Fibroblast of mammary gland (primary cell): ENCODE measurements at regions not wholly inside any gene's neighbourhood (a gene's known extent, or its start where the extent isn't known, plus 50 kb on each side); places are given as distances from the start of the nearest gene placed in this dataset.

Experiments
- DNase-seq: peaks from one replicate; pipeline ENCODE4 v3.0.0-alpha.2; 2010; ENCODE audit warnings: low read depth
- H3K4me3 ChIP-seq: 2 replicates; pipeline ENCODE4 v1.5.1; 2011; ENCODE audit warnings: low read depth, mild to moderate bottlenecking, low read length, moderate library complexity; ENCODE audit not compliant: control insufficient read depth
- TF ChIP-seq, protein P1 (sequence below): conservative IDR thresholded peaks from 2 replicates; pipeline ENCODE4 v1.5.1; 2011; ENCODE audit warnings: low read depth, low read length, inconsistent platforms; ENCODE audit not compliant: control insufficient read depth, insufficient read depth

DNA sequence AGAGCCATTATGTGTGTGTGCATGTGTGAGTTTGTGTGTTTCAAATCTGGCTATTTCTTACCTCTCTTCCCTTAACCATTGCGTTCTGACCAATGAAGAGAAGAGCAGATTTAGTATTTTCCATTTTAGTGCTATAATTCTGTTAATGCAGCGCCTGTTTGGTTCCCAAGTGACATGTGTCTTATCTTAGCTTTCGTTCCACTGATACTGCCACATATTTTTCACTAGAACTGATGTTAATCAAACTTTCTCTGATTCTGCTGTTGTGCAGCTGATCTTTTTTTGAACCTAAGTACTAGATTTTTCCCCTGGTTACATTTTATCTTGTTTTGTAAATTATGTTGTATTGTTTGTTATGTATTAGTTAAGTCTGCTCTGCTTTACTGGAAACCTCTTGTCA, 152.9 kb upstream of the MID1 start:
- no peak overlapping the region for H3K4me3 ChIP-seq
- TF ChIP-seq, protein P1, sequence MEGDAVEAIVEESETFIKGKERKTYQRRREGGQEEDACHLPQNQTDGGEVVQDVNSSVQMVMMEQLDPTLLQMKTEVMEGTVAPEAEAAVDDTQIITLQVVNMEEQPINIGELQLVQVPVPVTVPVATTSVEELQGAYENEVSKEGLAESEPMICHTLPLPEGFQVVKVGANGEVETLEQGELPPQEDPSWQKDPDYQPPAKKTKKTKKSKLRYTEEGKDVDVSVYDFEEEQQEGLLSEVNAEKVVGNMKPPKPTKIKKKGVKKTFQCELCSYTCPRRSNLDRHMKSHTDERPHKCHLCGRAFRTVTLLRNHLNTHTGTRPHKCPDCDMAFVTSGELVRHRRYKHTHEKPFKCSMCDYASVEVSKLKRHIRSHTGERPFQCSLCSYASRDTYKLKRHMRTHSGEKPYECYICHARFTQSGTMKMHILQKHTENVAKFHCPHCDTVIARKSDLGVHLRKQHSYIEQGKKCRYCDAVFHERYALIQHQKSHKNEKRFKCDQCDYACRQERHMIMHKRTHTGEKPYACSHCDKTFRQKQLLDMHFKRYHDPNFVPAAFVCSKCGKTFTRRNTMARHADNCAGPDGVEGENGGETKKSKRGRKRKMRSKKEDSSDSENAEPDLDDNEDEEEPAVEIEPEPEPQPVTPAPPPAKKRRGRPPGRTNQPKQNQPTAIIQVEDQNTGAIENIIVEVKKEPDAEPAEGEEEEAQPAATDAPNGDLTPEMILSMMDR = no peak
- no peak for DNase-seq

GRCh38 chrX:10781847-10782530, 161.6 kb upstream of the MID1 start:
- no peak overlapping the region for H3K4me3 ChIP-seq
- TF ChIP-seq, protein P1 = no peak
- no peak for DNase-seq

DNA sequence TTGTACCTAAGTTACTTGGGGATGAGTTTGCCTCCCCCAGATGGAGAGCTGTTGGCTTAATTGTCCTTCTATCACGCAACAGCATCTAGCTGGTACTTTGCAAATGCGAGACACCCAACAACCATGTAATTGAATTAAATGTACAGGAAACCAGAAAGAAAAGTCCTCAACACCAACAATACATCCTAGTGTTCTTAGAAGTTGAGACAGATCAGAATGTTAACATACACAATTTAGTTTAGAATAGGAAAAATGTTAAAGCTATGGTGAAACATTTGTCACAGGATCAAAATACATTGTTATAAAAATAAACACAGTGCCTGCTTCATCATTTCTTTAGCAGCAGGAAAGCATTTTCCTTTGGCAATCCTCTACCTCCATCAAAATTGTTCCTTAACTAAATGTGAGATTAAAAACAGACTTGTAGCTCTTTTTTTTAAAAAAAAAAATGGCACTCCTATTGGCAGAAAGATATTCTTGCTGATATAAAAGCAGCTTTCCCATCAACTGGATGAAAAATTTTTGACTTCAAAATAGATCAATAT, 163.1 kb upstream of the MID1 start:
- TF ChIP-seq, protein P1 = no peak
- DNase-seq = no peak
- no peak overlapping the region for H3K4me3 ChIP-seq

- H3K4me3 ChIP-seq = no peak overlapping the region
- DNase-seq = no peak
Observed at GRCh38 chrX:10787264-10787663, 166.9 kb upstream of the MID1 start.

GRCh38 chrX:10794203-10794630, 173.8 kb upstream of the MID1 start:
- H3K4me3 ChIP-seq = no peak overlapping the region
- TF ChIP-seq, protein P1 = no peak
- no peak for DNase-seq

More at GRCh38 chrX:10787264-10787663, 166.9 kb upstream of the MID1 start:
- TF ChIP-seq, protein P1 = no peak

DNA sequence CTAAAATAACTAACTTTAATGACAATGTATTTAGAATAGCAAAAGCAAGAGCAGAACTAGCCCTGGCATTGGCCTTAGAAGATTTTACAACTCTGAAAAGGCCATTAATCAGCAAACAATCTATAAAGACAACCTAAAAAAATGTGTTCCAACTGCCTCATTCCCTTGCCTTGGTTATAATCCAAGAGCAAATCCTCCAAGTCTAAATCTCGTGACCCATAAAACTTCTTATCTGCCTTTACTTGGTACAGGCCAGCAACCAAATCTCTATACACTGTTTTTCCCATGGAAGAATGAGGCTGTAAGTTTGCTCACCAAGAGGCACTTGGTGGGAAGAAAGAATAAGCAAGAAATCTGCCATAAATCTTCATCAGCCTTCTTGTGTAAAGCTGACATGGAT, 175.3 kb upstream of the MID1 start:
- H3K4me3 ChIP-seq = no peak overlapping the region
- TF ChIP-seq, protein P1 = no peak
- no peak for DNase-seq
